Common myeloid progenitor, CD34-positive (primary cell): ENCODE measurements at regions not wholly inside any gene's neighbourhood (a gene's known extent, or its start where the extent isn't known, plus 50 kb on each side); places are given as distances from the start of the nearest gene placed in this dataset.

ENCODE experiments used
- CTCF ChIA-PET: fragments of 350-600 bp; sonication (Branson Sonifier 250); formaldehyde crosslinking; loops from one replicate; lab custom pipeline; 2021; ENCODE audit warnings: antibody characterized with exemption; lab: Charles Lee
- POLR2A ChIA-PET: fragments of 350-600 bp; sonication (Branson Sonifier 250); formaldehyde crosslinking; loops from one replicate; lab custom pipeline; 2021; ENCODE audit warnings: antibody characterized with exemption; lab: Charles Lee
- DNase-seq, 3 donors: peaks; one replicate each; pipeline versions ENCODE4 v3.0.0 to v3.0.0-alpha.2; 2013
- H3K27ac ChIP-seq, 2 experiments: 1 replicate in 1 of 2; 2 replicates in 1 of 2; pipeline ENCODE4 v1.7.0; 2013; ENCODE audit warnings: inconsistent platforms in 2 of 2, low read length in 2 of 2, mild to moderate bottlenecking in 2 of 2, low read depth in 1 of 2, moderate library complexity in 1 of 2; ENCODE audit not compliant: severe bottlenecking in 2 of 2, insufficient read depth in 1 of 2, poor library complexity in 1 of 2
- H3K27me3 ChIP-seq, 5 experiments: replicated peaks in 2 of 5; 1 replicate in 3 of 5; 2 replicates in 2 of 5; pipeline versions ENCODE4 v1.6.1 to v1.7.0; 2013; ENCODE audit warnings: low read length in 4 of 5, mild to moderate bottlenecking in 2 of 5, moderate library complexity in 2 of 5, inconsistent platforms in 1 of 5; ENCODE audit not compliant: insufficient read depth in 5 of 5, control insufficient read depth in 4 of 5
- H3K36me3 ChIP-seq, 4 experiments: 1 replicate in 2 of 4; 2 replicates in 2 of 4; pipeline versions ENCODE4 v1.6.1 to v1.7.0; 2013; ENCODE audit warnings: low read length in 3 of 4, control low read depth in 1 of 4, mild to moderate bottlenecking in 1 of 4; ENCODE audit not compliant: control insufficient read depth in 4 of 4, insufficient read depth in 4 of 4
- H3K4me1 ChIP-seq, 4 experiments: 1 replicate in 3 of 4; 2 replicates in 1 of 4; pipeline versions ENCODE4 v1.6.1 to v1.7.1; 2013; ENCODE audit warnings: low read length in 3 of 4, mild to moderate bottlenecking in 3 of 4, control low read depth in 1 of 4, inconsistent platforms in 1 of 4, moderate library complexity in 1 of 4; ENCODE audit not compliant: control insufficient read depth in 4 of 4, insufficient read depth in 4 of 4; ENCODE audit errors: control extremely low read depth in 1 of 4
- H3K4me3 ChIP-seq, 7 experiments: 1 replicate in 4 of 7; 2 replicates in 3 of 7; pipeline versions ENCODE4 v1.5.1 to v1.7.0; 2013; ENCODE audit warnings: mild to moderate bottlenecking in 7 of 7, low read length in 6 of 7, moderate library complexity in 6 of 7, inconsistent platforms in 2 of 7, low read depth in 2 of 7, control low read depth in 1 of 7; ENCODE audit not compliant: insufficient read depth in 4 of 7, control insufficient read depth in 1 of 7; ENCODE audit errors: extremely low read depth in 1 of 7
- H3K9me3 ChIP-seq, 5 experiments: 1 replicate in 4 of 5; 2 replicates in 1 of 5; pipeline versions ENCODE4 v1.6.1 to v1.7.1; 2013; ENCODE audit warnings: low read length in 4 of 5, mild to moderate bottlenecking in 2 of 5, inconsistent platforms in 1 of 5, low read depth in 1 of 5, moderate library complexity in 1 of 5; ENCODE audit not compliant: control insufficient read depth in 4 of 5, insufficient read depth in 2 of 5; ENCODE audit errors: control extremely low read depth in 1 of 5
- WGBS: methylation state at CpG from one replicate; pipeline ENCODE4 v1.1.5; 2013; ENCODE audit not compliant: insufficient coverage; 5-methylcytosine and 5-hydroxymethylcytosine counted together

GRCh38 chr4:19301527-19301926 lies 950.2 kb upstream of the SLIT2 start:
- Histone ChIP-seq H3K9me3 (no peaks in the 10 kb centered on the region), H3K36me3 (no peaks in the 10 kb centered on the region), H3K27ac (no peak overlapping the region), H3K27me3 (no peaks in the 10 kb centered on the region), H3K4me3 (no peak overlapping the region), H3K4me1 (no peaks in the 10 kb centered on the region)
- WGBS, result 86% methylated on average over 3 of the region's 4 CpGs
- DNase-seq, result no peak
- CTCF ChIA-PET, result interaction anchor here (1.1 kb wide), 1 partner anchor 9 kb away, joined by 3 read pairs; no protein-coding TSS in a partner anchor
- POLR2A ChIA-PET, result no interaction called here

- Histone ChIP-seq H3K36me3 (no peaks in the 10 kb centered on the region), H3K9me3 (no peaks in the 10 kb centered on the region), H3K4me1 (no peaks in the 10 kb centered on the region), H3K27ac (no peak overlapping the region), H3K4me3 (no peak overlapping the region), H3K27me3 (no peaks in the 10 kb centered on the region)
- ChIA-PET CTCF (no interaction called here), POLR2A (no interaction called here)
- no peak for DNase-seq
- WGBS, result no CpG with 5 or more reads among the region's 1 CpG
Measured at GRCh38 chr4:19300213-19300612, 951.5 kb upstream of the SLIT2 start.

GRCh38 chr4:19298998-19299397 lies 952.7 kb upstream of the SLIT2 start:
- Histone ChIP-seq H3K4me3 (no peak overlapping the region), H3K27ac (no peak overlapping the region), H3K36me3 (no peaks in the 10 kb centered on the region), H3K9me3 (no peaks in the 10 kb centered on the region), H3K4me1 (no peaks in the 10 kb centered on the region), H3K27me3 (no peaks in the 10 kb centered on the region)
- no peak for DNase-seq
- WGBS, result no CpG with 5 or more reads among the region's 3 CpGs
- POLR2A ChIA-PET, result no interaction called here
- CTCF ChIA-PET, result no interaction called here

DNA sequence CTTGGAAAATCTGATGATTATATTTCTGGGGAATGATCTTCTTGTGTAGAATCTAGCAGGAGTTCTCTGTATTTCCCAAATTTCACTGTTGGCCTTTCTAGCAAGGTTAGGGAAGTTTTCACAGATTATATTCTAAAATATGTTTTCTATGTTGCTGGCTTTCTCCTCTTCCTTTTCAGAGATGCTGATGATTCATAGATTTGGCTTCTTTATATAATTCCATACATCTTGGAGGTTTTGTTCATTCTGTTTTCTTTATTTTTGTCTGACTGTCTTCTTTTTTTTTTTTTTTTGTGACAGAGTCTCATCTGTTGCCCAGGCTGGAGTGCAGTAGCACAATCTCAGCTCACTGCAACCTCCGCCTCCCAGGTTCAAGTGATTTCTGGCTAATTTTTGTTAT lies 957.9 kb upstream of the SLIT2 start:
- ChIA-PET POLR2A (no interaction called here), CTCF (no interaction called here)
- WGBS, result 100% methylated on average over 1 of the region's 1 CpG
- H3K4me3 ChIP-seq, result no peak overlapping the region
- no peaks in the 10 kb centered on the region for H3K36me3 ChIP-seq
- H3K9me3 ChIP-seq, result peaks cover 0 to 13% (median 3%) of the 10 kb centered on the region in 5 experiments
- H3K27me3 ChIP-seq, result no peaks in the 10 kb centered on the region
- no peak overlapping the region for H3K27ac ChIP-seq
- H3K4me1 ChIP-seq, result no peaks in the 10 kb centered on the region
- no peak for DNase-seq

GRCh38 chr4:19293080-19293479 lies 958.6 kb upstream of the SLIT2 start:
- Histone ChIP-seq H3K27ac (no peak overlapping the region), H3K27me3 (no peaks in the 10 kb centered on the region), H3K4me1 (no peaks in the 10 kb centered on the region), H3K36me3 (no peaks in the 10 kb centered on the region), H3K4me3 (no peak overlapping the region), H3K9me3 (peaks cover 0 to 13% (median 3%) of the 10 kb centered on the region in 5 experiments)
- ChIA-PET POLR2A (no interaction called here), CTCF (no interaction called here)
- no peak for DNase-seq
- WGBS, result no CpG with 5 or more reads among the region's 1 CpG

DNA sequence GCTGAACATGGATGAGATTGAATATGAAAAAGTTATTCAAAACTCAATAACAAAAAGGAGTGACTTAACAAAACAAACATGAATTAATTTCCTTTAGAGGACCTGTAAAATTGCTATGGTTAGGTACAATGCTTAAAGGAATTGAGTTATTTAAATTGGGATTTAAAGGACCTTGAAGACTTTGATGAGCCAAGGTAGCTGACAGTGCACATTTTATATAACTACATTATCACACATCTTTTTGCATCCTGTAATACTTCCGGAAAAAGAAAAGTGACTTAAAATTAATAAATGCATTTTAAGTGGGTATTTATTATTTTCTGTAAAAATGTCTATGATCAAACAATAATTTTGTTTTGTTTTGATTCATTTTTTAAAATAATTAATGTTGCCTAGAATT lies 964.8 kb upstream of the SLIT2 start:
- Histone ChIP-seq H3K27me3 (no peaks in the 10 kb centered on the region), H3K4me3 (no peak overlapping the region), H3K36me3 (no peaks in the 10 kb centered on the region), H3K27ac (no peak overlapping the region), H3K4me1 (no peaks in the 10 kb centered on the region), H3K9me3 (peaks cover 0 to 2% (median 0%) of the 10 kb centered on the region in 5 experiments)
- WGBS, result no CpG with 5 or more reads among the region's 1 CpG
- POLR2A ChIA-PET, result no interaction called here
- CTCF ChIA-PET, result no interaction called here
- DNase-seq, result no peak

- no peaks in the 10 kb centered on the region for H3K27me3 ChIP-seq
- no peak for DNase-seq
- H3K36me3 ChIP-seq, result no peaks in the 10 kb centered on the region
- ChIA-PET POLR2A (interaction anchor here (0.5 kb wide), 1 partner anchor 332 kb away, joined by 3 read pairs; no protein-coding TSS in a partner anchor), CTCF (no interaction called here)
- H3K9me3 ChIP-seq, result peaks cover 0 to 2% (median 0%) of the 10 kb centered on the region in 5 experiments
- no peak overlapping the region for H3K4me3 ChIP-seq
- H3K4me1 ChIP-seq, result no peaks in the 10 kb centered on the region
- WGBS, result 100% methylated on average over 2 of the region's 3 CpGs
- no peak overlapping the region for H3K27ac ChIP-seq
Measured at GRCh38 chr4:19285146-19285545, 966.6 kb upstream of the SLIT2 start.
